ENCODE measurements at regions not wholly inside any gene's neighbourhood (a gene's known extent, or its start where the extent isn't known, plus 50 kb on each side); places are given as distances from the start of the nearest gene placed in this dataset.

- TF ChIP-seq LARP7 (IDR thresholded peaks at IDR 0.05) = no peak
- no peak for TF ChIP-seq ZBTB40 (IDR thresholded peaks at IDR 0.05; ENCODE audit: borderline replicate concordance)
- TF ChIP-seq RAD21 (IDR thresholded peaks at IDR 0.05; ENCODE audit: insufficient read depth, low read depth, low read length) = no peak
- TF ChIP-seq FOS (IDR thresholded peaks at IDR 0.05; ENCODE audit: borderline replicate concordance, extremely low read depth, insufficient read length) = no peak
- no peak for TF ChIP-seq ZNF384 (IDR thresholded peaks at IDR 0.05; ENCODE audit: borderline replicate concordance, low read depth, low read length)
- TF ChIP-seq GATAD2B (conservative IDR thresholded peaks at IDR 0.05; ENCODE audit: low read depth) = no peak
Measured at GRCh38 chr11:80028998-80029397, 588.2 kb upstream of the TENM4 start (continued).

- ATAC-seq (peak; percentile 50), DNase-seq (ENCODE audit: low read depth, low spot score) (no peak), FAIRE-seq (no peak)
- POLR2A ChIA-PET = no interaction called here
- BruUV-seq (replicated peaks) = no TSS peak
- Histone ChIP-seq H3K27ac (ENCODE audit: control insufficient read depth, insufficient read depth) (no peak overlapping the region), H3K9me3 (replicated peaks; ENCODE audit: control insufficient read depth, insufficient read depth, low read length) (no peaks in the 10 kb centered on the region), H3K4me1 (ENCODE audit: control insufficient read depth, insufficient read depth, low read length) (no peaks in the 10 kb centered on the region), H3K4me2 (ENCODE audit: control insufficient read depth, insufficient read depth) (no peak overlapping the region), H3K79me2 (ENCODE audit: control insufficient read depth, insufficient read depth, low read length) (no peaks in the 10 kb centered on the region), H3K36me3 (ENCODE audit: control insufficient read depth in 2 of 2, insufficient read depth in 2 of 2, low read length in 1 of 2) (no peaks in the 10 kb centered on the region), H2AFZ (ENCODE audit: control insufficient read depth, low read depth, low read length) (no peak overlapping the region), H3K9ac (ENCODE audit: control insufficient read depth, insufficient read depth, low read length) (no peak overlapping the region), H3K4me3 (no peak overlapping the region), H4K20me1 (ENCODE audit: control insufficient read depth, insufficient read depth) (no peaks in the 10 kb centered on the region), H3K27me3 (replicated peaks in 1 of 2; ENCODE audit: control insufficient read depth in 2 of 2, insufficient read depth in 2 of 2, low read length in 1 of 2) (no peaks in the 10 kb centered on the region)
- CTCF ChIA-PET = no interaction called here
- intact Hi-C loops (cut with micrococcal nuclease; ENCODE audit: unreplicated experiment) = no loop called here
- SMC1A ChIA-PET (ENCODE audit: uncharacterized antibody, unreplicated experiment) = no interaction called here
- RAD21 ChIA-PET (ENCODE audit: unreplicated experiment) = no interaction called here
- in situ Hi-C loops (cut with MboI) = no loop called here
- WGBS (ENCODE audit: insufficient coverage, insufficient replicate concordance, low lambda C conversion rate, missing lambda C conversion rate) = 0% methylated on average over 4 of the region's 4 CpGs
- TF ChIP-seq TCF3 (IDR thresholded peaks at IDR 0.05; ENCODE audit: borderline replicate concordance, insufficient read depth, low read depth, low read length) (no peak), MTA3 (IDR thresholded peaks at IDR 0.05; ENCODE audit: borderline replicate concordance, low read length) (no peak), ATF2 (IDR thresholded peaks at IDR 0.05; ENCODE audit: low read length) (no peak), GABPA (IDR thresholded peaks at IDR 0.05; ENCODE audit: low read depth) (no peak), ZNF207 (IDR thresholded peaks at IDR 0.05; ENCODE audit: borderline replicate concordance) (no peak), KAT2A (conservative IDR thresholded peaks at IDR 0.05; ENCODE audit: control insufficient read depth, low read depth, low read length) (no peak), EP300 (IDR thresholded peaks at IDR 0.05; ENCODE audit: borderline replicate concordance in 1 of 2, control insufficient read depth in 1 of 2, low read depth in 2 of 2, low read length in 2 of 2) (peak; percentile 12 to 35; a peak in 1 of 4 replicates), BCL11A (IDR thresholded peaks at IDR 0.05; ENCODE audit: low read depth, low read length) (no peak)
Measured at GRCh38 chr11:80024119-80024518, 583.3 kb upstream of the TENM4 start.
